Esophagus muscularis mucosa (tissue), 4 donors: ENCODE measurements at regions not wholly inside any gene's neighbourhood (a gene's known extent, or its start where the extent isn't known, plus 50 kb on each side); places are given as distances from the start of the nearest gene placed in this dataset.

Experiments
- CTCF ChIP-seq, 3 experiments: fragments of 200-600 bp in 2 of 3; fragments of 450-650 bp in 1 of 3; sonication (generic) in 2 of 3; IDR thresholded peaks; one replicate each; pipeline ENCODE4 v1.5.1; 2017 to 2019; ENCODE audit warnings: antibody characterized with exemption in 3 of 3, mild to moderate bottlenecking in 2 of 3, moderate library complexity in 1 of 3
- EP300 ChIP-seq: sonication (generic); formaldehyde crosslinking; IDR thresholded peaks from one replicate; pipeline ENCODE4 v1.6.1; 2017; ENCODE audit warnings: antibody characterized with exemption
- POLR2A ChIP-seq: fragments of 450-650 bp; IDR thresholded peaks from one replicate; pipeline ENCODE4 v1.6.1; 2017; ENCODE audit warnings: antibody characterized with exemption, moderate library complexity, mild to moderate bottlenecking, low read depth

- TF ChIP-seq POLR2A (no peak), CTCF (IDR thresholded peaks at IDR 0.05) (no peak), EP300 (no peak)
These were observed 262.6 kb downstream of the BUD13 start for GRCh38 chr11:116510166-116510565.
